ENCODE measurements at regions not wholly inside any gene's neighbourhood (a gene's known extent, or its start where the extent isn't known, plus 50 kb on each side); places are given as distances from the start of the nearest gene placed in this dataset.

- TF ChIP-seq, protein P1, sequence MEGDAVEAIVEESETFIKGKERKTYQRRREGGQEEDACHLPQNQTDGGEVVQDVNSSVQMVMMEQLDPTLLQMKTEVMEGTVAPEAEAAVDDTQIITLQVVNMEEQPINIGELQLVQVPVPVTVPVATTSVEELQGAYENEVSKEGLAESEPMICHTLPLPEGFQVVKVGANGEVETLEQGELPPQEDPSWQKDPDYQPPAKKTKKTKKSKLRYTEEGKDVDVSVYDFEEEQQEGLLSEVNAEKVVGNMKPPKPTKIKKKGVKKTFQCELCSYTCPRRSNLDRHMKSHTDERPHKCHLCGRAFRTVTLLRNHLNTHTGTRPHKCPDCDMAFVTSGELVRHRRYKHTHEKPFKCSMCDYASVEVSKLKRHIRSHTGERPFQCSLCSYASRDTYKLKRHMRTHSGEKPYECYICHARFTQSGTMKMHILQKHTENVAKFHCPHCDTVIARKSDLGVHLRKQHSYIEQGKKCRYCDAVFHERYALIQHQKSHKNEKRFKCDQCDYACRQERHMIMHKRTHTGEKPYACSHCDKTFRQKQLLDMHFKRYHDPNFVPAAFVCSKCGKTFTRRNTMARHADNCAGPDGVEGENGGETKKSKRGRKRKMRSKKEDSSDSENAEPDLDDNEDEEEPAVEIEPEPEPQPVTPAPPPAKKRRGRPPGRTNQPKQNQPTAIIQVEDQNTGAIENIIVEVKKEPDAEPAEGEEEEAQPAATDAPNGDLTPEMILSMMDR (IDR thresholded peaks at IDR 0.05): no peak
- TF ChIP-seq POLR2A (IDR thresholded peaks at IDR 0.05) (no peak), POLR2AphosphoS5 (IDR thresholded peaks at IDR 0.05) (no peak), EP300 (IDR thresholded peaks at IDR 0.05) (no peak)
Measured at GRCh38 chr5:40261984-40262383, 417.7 kb upstream of the PTGER4 start.
